MCF 10A (cell line): ENCODE measurements at regions not wholly inside any gene's neighbourhood (a gene's known extent, or its start where the extent isn't known, plus 50 kb on each side); places are given as distances from the start of the nearest gene placed in this dataset.

ENCODE experiments used
- BruUV-seq: library from RNA; stranded (reverse); fragments of 400-500 nt; replicated peaks from 2 replicates; lab custom pipeline; 2021; lab: Mats Ljungman, UMichigan
- CTCF ChIA-PET: fragments of 300-600 bp; sonication (Branson Sonifier 250); formaldehyde crosslinking; extraction: SDS; loops from one replicate; lab custom pipeline; 2021; ENCODE audit warnings: antibody characterized with exemption, inconsistent platforms; lab: Yijun Ruan, JAX
- POLR2A ChIA-PET: fragments of 300-600, 350-650 bp; sonication (Branson Sonifier 250); formaldehyde crosslinking; extraction: SDS; loops from one replicate; lab custom pipeline; 2020; ENCODE audit warnings: antibody characterized with exemption, inconsistent platforms; lab: Yijun Ruan, JAX
- DNase-seq: peaks from one replicate; pipeline ENCODE4 v3.0.0-alpha.2; 2018; ENCODE audit not compliant: unreplicated experiment
- H3K27ac Mint-ChIP-seq: one replicate; pipeline ENCODE4 v1.8.0; 2022; ENCODE audit warnings: mild to moderate bottlenecking, low read depth, mixed read lengths; ENCODE audit not compliant: unreplicated experiment
- H3K27me3 Mint-ChIP-seq: one replicate; pipeline ENCODE4 v1.8.0; 2022; ENCODE audit warnings: mixed read lengths; ENCODE audit not compliant: insufficient read depth, unreplicated experiment
- H3K36me3 Mint-ChIP-seq: one replicate; pipeline ENCODE4 v1.8.0; 2022; ENCODE audit warnings: mild to moderate bottlenecking, moderate library complexity, mixed read lengths; ENCODE audit not compliant: insufficient read depth, unreplicated experiment
- H3K4me1 Mint-ChIP-seq: one replicate; pipeline ENCODE4 v1.8.0; 2022; ENCODE audit warnings: mixed read lengths; ENCODE audit not compliant: insufficient read depth, unreplicated experiment
- H3K4me3 Mint-ChIP-seq: one replicate; pipeline ENCODE4 v1.8.0; 2022; ENCODE audit warnings: mild to moderate bottlenecking, moderate library complexity, mixed read lengths; ENCODE audit not compliant: unreplicated experiment
- H3K9me3 Mint-ChIP-seq: one replicate; pipeline ENCODE4 v1.8.0; 2022; ENCODE audit warnings: mixed read lengths; ENCODE audit not compliant: unreplicated experiment
- intact Hi-C: fragments of 100-400 bp; cut with micrococcal nuclease; formaldehyde crosslinking; loops from 2 replicates; pipeline ENCODE4 v1.14.1; 2022
- TF ChIP-seq, protein P1 (sequence below): fragments of 200-600 bp; IDR thresholded peaks from one replicate; pipeline ENCODE4 v1.8.0; 2022; ENCODE audit warnings: antibody characterized with exemption, mild to moderate bottlenecking; ENCODE audit not compliant: unreplicated experiment

DNA sequence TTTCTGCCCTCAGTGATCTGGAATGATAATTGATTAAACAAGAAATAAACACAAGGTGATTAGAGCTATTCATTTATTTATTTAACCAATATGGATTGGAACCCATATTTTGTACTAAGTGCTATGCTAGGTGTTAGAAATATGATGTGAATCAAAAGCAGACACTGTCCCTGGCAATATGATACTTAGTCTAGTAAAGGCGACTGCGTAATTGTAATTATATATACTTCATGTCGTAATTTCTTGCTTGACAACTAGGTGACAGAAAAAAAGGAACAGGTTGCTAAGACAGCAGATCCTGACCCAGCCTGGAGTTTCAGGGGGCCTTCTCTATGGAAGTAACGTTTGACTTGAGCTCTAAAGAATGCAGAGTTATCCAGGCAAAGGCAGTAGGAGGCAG, 236.5 kb upstream of the F9 start:
- Mint-ChIP-seq H3K9me3 (no peaks in the 10 kb centered on the region), H3K36me3 (no peaks in the 10 kb centered on the region), H3K4me3 (no peak overlapping the region), H3K27me3 (no peaks in the 10 kb centered on the region), H3K4me1 (no peaks in the 10 kb centered on the region), H3K27ac (no peak overlapping the region)
- DNase-seq: no peak
- ChIA-PET POLR2A (no interaction called here), CTCF (interaction anchor here (0.7 kb wide), 2 partner anchors 167 to 1225 kb away, joined by 3 to 4 read pairs; no protein-coding TSS in a partner anchor)
- intact Hi-C loops: no loop called here
- no TSS peak for BruUV-seq
- TF ChIP-seq, protein P1, sequence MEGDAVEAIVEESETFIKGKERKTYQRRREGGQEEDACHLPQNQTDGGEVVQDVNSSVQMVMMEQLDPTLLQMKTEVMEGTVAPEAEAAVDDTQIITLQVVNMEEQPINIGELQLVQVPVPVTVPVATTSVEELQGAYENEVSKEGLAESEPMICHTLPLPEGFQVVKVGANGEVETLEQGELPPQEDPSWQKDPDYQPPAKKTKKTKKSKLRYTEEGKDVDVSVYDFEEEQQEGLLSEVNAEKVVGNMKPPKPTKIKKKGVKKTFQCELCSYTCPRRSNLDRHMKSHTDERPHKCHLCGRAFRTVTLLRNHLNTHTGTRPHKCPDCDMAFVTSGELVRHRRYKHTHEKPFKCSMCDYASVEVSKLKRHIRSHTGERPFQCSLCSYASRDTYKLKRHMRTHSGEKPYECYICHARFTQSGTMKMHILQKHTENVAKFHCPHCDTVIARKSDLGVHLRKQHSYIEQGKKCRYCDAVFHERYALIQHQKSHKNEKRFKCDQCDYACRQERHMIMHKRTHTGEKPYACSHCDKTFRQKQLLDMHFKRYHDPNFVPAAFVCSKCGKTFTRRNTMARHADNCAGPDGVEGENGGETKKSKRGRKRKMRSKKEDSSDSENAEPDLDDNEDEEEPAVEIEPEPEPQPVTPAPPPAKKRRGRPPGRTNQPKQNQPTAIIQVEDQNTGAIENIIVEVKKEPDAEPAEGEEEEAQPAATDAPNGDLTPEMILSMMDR: no peak

DNA sequence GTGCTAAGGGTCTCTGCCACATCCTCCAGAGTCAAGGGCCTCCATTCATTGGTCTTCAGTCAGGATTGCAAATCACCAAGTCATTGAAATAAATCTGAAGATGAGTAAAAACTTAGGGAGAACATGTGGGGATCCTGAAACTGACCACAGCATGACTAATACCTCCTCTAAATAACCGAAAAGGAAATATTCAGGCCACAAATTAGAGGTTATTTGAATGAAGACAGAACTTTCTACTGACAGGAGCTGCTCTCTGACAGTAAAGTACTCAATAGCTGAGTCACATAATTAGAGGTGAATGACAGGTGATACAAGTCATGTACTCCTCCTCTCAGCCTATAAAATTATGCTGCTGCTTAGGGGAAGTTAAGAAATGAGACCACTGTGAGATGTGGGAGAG, 240.2 kb upstream of the F9 start:
- TF ChIP-seq, protein P1: no peak
- H3K9me3 Mint-ChIP-seq: peaks cover 7% of the 10 kb centered on the region
- H3K4me3 Mint-ChIP-seq: no peak overlapping the region
- ChIA-PET POLR2A (no interaction called here), CTCF (no interaction called here)
- H3K36me3 Mint-ChIP-seq: no peaks in the 10 kb centered on the region
- peak; percentile 11 for DNase-seq
- intact Hi-C loops: no loop called here
- no peak overlapping the region for H3K27ac Mint-ChIP-seq
- H3K4me1 Mint-ChIP-seq: no peaks in the 10 kb centered on the region
- no peaks in the 10 kb centered on the region for H3K27me3 Mint-ChIP-seq
- no TSS peak for BruUV-seq

DNA sequence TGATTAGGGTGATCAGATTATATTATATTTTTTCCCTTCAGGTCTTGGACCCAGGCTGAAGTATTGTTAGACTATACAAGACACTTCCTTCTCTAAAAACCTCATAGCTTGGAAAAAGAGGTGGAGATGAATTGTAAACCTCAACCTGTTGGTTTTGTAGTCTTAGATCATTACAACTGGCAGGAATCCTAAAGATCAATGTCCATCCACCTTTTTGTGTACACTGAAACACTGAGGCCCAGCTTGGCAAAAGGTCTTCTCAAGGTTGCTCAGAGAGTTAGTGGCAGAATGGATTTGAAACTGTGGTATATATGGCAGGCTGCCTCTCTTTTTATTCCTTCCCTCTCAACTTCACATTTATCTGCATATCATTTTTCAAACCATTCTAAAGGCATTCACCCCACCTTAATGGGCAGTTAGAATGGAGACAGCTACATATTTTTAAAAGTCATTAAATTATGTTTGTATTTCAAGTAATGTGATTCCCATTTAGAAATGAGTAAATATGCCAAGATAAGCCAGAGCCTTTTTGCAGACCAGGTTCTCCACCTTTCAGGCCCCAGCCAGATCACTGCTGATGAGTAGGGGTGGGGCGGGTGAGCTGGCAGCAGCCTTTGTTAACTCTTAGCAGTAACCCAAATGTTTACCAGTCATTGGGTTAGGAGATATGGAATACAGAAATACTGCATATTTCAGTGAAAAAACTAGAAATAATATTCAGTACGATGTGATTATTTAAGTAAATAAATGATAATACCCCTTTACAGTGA, 243.2 kb upstream of the F9 start:
- peaks cover 15% of the 10 kb centered on the region for H3K9me3 Mint-ChIP-seq
- no peak overlapping the region for H3K4me3 Mint-ChIP-seq
- intact Hi-C loops: no loop called here
- no peaks in the 10 kb centered on the region for H3K27me3 Mint-ChIP-seq
- ChIA-PET CTCF (no interaction called here), POLR2A (no interaction called here)
- DNase-seq: no peak
- TF ChIP-seq, protein P1: no peak
- no peaks in the 10 kb centered on the region for H3K4me1 Mint-ChIP-seq
- H3K36me3 Mint-ChIP-seq: no peaks in the 10 kb centered on the region
- H3K27ac Mint-ChIP-seq: no peak overlapping the region
- no TSS peak for BruUV-seq

DNA sequence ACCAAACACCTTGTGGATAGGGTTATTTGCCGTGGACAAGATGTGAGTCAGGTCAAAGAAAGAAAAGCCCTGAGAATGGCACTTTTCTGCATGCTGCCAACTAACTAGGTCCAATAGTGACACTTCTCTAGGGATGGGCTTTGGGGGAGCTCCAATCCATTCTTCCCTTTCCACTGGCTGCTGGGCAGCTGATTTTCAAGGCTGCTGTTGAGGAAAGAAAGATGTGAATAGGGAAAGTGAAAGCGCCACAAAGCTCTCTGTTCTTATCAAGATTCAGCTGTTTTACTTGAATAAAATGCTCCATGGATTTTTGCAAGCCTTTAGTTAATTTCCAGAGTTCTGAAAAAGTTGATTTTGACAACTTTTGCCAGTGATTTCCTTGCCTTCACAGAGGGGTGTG, 244.2 kb upstream of the F9 start:
- Mint-ChIP-seq H3K9me3 (peaks cover 15% of the 10 kb centered on the region), H3K27me3 (no peaks in the 10 kb centered on the region), H3K4me3 (no peak overlapping the region), H3K27ac (no peak overlapping the region), H3K4me1 (no peaks in the 10 kb centered on the region), H3K36me3 (no peaks in the 10 kb centered on the region)
- no peak for DNase-seq
- intact Hi-C loops: no loop called here
- TF ChIP-seq, protein P1: no peak
- CTCF ChIA-PET: no interaction called here
- no TSS peak for BruUV-seq
- POLR2A ChIA-PET: no interaction called here
